HG03575 (cell line): ENCODE measurements at regions not wholly inside any gene's neighbourhood (a gene's known extent, or its start where the extent isn't known, plus 50 kb on each side); places are given as distances from the start of the nearest gene placed in this dataset.

Source experiments
- ATAC-seq: cut with Tn5 transposase; IDR thresholded peaks from one replicate; pipeline ENCODE4 v1.9.1; 2021; ENCODE audit not compliant: unreplicated experiment, insufficient number of reproducible peaks, low FRiP score; ENCODE audit errors: extremely low read depth

DNA sequence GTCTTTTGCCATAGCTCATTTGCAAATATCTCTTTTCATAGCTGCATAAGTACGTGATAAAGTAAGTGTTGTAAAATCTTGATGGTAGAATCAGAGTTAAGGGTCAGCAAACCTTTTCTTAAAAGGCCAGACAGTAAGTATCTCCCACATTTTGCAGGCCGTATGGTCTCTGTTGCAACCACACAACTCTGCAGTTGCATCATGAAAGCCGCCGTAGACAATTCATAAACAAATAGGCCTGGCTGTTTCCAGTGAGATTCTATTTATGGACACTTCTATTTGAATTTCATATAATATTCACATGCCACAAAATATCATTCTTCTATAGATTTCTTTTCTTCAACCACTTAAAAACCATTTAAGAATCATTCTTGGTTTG is 248.5 kb downstream of the TLE3 start:
- ATAC-seq: no peak

DNA sequence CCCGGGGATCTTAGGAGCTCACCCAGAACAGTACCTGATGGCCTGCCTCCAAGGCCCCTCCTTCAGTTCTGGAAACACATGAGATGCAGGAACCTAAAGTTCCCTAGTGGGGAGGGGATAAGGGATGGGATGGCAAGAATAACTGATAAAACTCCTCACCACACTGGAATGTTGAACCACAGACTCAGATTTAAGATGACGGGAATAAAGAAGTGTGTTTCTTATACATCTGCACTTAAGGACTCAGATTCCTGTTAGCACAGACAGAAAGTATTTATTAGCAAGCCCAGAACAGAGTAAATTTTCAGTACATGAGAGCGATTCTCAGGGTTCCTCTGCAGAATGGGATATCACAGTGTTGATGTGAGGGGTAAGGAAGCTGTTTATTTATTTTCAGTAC is 245.2 kb downstream of the TLE3 start:
- no peak for ATAC-seq

DNA sequence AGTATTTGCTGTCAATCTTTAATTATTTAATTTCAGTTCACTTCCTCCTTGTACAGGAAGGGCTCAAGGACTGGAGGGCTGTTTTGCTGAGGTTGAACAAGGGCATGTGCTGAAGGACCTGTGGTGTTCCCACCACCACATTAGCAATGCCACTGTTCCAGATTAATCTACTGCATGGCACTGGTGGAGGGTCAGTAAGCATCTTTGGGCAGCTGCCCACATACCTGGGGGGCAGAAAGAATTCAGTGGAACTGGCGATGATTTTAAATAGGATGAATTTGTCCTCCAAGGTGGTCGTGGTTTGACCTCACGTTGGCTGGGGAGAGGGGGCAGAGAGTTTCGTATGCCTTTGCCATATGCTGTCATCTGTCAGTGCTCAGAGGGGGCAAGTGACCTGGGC is 244.8 kb downstream of the TLE3 start:
- ATAC-seq: no peak

DNA sequence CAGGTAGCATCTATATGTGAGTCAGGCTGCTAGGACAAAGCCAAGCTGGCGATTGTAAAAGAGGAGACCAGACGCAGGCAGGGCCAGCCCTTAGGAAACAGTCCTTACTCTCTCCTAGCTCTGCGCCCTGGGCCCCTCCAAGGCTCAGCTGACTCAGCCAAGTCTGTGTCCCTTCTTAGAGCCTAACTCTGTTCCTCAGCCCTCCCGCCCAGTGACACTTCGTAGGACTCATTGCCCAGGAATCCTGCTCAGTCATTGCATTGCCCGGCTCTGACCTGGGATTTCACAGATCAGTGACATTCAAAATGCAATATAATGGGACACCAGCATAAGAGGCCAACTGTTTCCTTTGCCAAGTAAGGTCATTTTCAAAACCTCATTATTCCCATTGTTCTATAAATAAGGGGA is 244.2 kb downstream of the TLE3 start:
- ATAC-seq: no peak

DNA sequence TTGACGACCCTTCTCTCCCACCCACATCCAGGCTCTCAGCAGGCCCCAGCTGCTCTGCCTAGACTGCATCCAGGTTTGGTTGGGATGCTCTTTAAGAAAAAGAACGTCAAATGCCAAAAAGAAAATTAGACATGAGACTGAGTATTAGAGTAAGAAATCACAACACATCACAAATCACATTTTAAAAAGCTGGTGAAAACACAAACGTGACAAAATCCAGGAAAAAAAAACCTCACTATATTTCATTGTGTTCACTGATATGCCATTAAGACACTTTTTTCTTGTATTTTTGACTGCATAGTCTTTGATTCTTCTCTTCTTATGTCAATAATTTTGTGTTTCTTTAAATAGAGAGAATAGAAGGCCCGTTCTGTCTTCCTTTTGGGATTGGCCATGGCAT is 243.7 kb downstream of the TLE3 start:
- ATAC-seq: no peak

DNA sequence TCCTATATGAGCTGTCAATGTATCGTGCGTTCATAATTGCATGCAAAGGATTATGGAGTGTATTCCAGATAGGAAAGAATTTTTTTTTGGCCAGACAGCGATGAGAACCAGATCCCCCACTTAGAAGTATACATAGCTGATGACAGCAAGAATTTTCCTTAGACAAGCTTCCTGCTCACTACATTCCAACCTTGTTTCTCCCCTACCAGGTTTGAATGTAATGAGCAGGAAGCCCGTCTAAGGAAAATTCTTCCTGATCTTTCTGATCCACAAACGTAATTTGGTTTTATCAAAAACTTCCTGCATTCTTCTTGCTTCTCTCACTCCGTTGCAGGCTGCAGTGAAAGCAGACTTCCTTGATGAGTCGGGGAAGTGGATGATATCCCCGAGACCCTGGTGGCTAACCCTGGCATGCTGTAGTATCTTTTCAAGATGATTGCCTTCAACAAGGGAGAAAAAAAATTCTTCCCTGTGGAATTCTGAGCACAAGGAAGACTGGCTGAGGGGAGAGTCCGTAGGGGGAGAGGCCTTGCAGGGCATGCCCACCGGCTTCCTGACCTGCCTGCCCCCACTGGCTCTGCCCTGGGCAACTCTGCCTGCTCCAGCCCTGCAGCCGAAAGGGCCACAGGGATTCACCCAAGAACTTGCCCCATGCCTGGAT is 243.1 kb downstream of the TLE3 start:
- ATAC-seq: no peak

DNA sequence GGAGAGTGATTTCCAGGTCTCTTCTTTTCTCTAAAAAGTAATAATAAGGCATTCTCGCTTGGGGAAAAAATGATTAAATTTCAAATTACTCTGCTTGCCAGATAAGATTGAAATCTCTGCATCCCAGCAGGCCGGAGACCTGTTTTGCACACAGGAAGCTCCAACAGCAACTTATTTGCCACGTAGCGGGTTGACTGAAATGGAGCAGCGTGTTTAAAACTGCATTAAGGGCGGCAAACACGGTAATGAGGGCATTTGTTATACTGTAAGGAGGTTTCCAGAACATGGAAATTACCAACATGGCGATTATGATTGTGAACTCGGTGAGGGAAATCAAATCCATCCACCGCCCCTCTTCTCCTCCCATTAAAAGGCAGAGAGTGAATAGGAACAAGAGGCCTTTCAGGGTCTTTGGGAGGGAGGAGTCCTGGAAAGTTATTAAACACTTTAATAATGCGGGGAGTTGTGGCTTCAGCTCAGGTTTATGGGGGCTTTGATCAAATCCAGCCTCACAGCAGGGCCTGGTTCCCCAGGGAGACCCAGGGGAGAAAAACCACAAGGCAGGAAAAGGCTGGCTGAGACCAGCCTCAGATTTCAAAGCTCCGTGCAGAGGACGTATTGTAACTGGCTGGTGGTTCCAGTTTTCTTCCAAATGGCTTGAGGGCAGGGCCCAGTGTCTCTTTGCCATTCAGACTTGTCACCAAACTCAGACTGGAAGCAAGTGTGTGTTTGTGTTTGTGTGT is 242.3 kb downstream of the TLE3 start:
- no peak for ATAC-seq

DNA sequence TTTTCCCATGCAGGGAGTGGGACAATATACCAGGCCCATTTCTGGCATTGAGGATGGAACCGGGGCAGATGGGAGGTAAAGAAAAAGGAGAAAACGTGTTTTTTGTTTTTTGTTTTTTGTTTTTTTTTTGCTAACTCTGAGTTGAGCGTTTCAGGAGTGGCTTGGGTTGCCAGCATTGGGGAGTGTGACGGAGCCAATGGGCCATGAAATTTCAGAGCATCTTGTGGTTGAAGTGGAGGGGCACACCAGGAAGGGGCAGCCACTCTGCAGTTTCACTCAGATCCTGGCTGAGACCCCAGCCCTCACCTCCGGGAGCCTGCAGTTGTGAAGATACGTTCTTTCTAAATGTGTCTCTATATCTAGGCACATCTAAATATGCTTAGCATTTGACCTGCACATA is 240.5 kb downstream of the TLE3 start:
- ATAC-seq: no peak

DNA sequence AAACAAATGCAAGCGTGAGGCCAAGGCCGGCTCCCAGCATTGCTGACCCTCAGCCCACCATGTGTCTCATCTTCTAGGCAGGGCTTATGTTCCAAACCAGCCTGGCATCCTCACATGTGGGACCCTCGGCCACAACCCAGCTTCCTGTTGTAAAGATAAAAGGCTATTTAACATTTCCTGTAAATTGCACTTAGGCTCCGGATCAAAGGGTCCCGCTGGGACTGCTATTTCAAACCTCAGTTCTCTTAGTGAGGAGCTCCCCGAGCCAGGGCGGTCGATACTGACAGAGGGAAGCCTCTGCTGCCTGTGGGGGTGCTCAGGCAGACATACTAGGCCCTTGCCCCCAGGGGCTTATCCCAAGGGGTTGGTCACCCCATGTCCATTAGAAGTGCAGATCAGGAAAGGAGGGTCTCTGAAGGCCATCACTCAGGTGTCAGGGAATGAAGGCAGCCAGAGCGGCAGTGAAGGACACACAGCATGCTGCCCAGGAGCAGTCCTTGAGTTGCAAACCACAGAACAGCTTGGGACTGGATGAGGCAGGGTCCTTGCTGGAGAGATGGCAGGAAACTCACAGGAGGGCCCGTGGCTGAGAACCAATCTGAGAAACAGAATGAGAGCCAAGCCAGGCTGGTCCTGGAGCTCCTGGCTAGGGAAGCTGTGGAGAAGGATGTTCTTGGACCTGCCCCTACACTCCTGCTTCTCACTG is 239.9 kb downstream of the TLE3 start:
- no peak for ATAC-seq

DNA sequence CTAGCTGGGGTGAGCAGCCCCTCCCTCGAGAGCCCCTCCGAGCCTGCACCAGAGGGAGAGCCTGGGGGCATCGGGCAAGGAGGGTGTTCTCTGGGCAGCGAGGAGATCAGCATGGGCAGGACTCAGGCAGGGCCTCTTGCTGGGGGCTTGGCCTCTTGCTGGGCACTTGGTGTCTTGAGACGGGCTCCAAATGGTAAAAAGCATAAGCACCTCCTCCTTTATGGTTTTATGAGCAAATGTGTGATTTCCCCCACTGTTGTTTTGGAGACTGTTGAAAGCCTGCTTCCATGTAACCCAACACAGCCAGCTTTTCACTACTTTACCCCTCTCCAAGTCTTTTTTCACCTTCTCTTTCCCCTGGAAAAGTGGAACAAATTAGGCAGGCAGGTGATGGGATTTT is 239.3 kb downstream of the TLE3 start:
- no peak for ATAC-seq

DNA sequence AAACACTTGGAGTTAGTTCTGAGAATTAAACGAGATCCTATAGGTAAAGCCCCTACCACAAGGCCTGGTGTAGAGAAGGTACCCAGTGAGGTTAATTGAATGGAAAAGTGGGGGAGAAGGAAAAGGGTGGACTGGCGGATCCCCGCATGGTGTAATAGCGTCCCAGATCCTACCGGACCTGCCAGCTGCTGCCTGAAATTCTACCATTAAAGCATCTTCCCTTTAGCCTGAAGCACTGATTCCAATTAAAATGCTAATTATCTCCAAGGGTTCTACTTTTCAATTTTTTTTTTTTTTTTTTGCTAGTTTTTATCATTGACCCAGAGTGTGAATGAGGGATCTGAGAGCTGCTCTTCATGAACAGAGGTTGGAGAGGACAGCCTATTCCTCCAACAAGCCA is 237.9 kb downstream of the TLE3 start:
- ATAC-seq: no peak

DNA sequence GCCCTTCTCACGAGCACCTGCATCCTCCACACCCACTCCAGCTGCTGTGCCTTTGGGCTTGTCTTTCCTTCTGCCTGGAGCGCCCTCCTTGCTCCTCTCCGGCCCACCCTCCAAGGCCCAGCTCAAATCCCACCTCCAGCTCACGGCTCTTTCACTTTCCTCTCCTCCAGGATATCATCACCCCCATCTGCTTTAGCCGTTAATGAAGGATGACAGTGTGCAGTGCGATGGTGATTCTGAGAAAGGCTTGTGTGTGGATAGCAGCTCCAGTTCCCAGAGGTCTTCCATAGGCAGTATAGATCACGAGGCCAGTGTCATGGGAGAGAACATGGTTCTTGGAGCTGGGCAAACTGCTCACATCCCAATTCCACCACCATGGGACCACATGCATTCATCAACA is 237.4 kb downstream of the TLE3 start:
- ATAC-seq: no peak

DNA sequence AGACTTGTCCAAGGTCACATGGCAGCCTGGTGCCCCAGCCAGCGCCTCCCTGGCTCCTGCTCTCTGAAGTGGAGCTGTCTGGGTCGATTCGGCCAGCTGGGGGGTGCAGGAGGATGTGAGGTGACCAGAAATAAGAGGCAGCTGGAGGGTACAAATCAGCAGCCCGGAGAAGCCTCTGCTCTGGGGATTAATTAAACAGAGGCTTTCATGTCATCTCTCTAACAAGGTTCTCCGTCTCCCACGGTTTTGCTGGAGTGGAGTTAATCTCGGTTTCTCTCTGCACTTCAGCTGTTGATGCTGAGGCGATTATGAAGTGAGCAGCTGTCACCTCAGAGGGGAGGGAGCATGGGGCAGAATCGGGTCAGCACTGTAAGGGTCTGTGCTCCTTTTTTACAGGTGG is 236.8 kb downstream of the TLE3 start:
- ATAC-seq: no peak

DNA sequence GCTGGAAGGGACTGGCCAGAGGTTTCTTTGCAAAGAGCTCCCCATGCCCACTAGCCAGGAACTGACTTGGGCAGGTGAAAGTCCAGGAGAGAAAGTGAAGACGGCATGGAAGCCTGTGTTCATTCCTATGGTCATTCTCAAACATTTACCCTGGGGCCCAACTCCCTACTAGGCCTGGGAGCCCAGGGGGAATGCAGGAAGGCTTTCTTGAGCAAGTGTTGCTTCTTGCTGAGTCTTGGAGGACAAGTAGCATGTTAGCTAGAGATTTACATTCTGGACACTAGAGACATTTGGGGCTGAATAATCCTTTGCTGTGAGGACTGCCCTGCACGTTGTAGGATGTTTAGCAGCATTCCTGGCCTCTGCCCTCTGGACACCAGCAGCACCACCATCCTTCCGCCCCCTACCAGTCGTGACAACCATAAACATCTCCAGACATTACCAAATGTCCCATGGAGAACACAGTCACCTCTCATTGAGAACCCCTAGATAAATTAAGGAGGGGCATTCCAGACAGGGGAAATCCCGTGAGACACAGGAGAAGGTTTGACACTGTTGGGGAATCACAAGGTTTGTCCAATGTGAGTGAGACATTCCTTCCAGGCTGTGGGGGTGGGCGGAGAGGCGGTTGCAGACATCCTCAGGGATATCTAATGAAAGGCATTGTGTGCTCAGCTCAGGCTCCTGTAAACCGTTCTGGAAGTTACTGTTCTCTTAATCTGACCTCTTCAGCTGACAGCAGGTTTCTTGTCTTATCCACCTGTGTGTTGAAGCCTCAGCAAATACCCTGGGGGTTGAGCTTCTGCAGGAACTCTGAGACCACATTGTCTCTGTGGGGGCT is 236.2 kb downstream of the TLE3 start:
- ATAC-seq: no peak

DNA sequence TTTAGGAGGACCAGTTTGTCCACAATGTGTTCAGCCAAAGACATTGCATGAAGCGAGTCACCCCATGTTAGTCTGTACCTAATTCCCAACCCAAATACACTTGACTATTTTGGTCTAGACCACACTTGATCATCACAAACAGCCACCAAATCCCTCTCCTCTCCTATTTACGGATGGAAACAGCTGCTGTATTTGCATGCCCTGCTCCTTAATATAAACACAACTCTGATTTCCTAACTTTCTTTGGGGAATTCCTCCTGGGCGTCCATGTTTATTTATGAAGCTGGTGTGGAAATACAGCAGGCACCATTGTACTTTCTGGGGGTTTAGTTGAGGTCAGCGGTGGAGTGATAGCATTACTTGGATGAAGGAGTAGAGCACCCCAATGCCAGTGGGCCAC is 235.2 kb downstream of the TLE3 start:
- ATAC-seq: no peak

DNA sequence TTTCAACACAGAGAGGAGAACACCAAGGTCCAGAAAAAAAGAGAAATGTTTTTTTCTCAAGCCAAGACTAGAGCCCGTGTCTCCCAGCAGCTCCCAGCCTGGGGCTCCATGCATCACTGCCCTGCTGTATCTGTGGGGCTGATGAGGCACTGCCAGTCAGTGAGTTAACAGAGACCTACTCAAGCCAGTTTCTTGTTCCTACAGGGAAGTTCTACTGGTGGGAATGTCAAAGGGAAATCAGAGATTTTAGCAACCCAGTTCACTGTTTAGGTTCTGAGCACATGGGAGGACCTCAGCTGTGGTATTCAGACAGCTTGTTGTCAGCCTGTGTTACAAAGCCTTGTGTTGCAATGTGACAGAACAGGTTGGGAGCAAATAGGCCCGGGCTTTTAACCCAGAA is 234.3 kb downstream of the TLE3 start:
- no peak for ATAC-seq

DNA sequence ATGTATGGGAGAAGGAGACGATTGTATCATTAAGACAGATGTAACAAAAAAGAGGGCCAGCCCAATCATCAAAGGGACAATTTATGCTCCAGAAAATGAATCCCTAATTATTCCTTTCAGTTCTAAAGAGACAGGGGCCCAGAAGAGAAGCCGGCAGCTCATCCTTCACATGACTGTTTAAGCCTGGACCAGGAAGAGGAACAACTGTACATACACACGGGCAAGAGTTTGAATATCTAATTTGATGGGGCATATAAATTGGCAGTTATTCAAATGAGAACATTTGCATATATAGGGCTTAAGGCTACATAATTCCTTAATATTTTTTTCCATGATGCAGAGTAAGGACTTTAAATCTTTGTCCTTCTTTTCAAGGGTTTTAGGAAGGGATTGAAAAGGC is 232.3 kb downstream of the TLE3 start:
- ATAC-seq: no peak

DNA sequence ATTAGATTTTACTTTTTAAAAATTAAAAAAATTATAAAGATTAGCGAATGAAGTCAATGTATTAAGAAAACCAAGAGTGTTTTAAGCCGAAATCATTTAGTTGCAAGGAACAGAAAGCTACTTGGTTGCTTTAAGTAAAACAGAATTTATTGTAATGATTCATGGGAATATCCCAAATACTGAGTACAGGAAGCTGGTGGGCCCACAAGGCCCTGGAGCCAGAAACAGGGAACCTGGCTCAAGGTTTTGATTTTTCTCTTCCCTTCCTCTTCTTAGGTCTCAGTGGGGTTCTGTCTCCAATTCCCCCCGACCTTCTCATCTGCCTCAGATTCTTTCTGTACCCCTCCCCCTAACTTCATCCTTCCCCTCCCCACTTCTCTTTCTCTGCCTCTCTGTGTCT is 229.0 kb downstream of the TLE3 start:
- ATAC-seq: no peak

DNA sequence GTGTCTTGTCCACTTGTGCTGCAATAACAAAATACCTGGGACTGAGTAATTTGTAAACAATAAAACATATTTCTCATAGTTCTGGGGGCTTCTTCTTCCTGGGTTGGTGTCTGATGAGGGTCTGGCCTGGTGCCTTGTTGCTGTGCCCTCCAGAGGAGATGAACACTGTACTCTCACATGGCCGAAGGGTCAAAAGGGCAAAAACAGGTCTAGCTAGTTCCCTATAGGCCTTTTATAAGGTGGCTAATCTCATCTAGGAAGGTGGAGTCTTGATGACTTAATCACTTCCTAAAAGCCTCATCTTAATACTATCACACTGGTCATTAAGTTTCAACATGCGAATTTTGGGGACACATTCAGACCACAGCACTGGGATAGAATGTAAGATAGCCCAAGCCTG is 228.4 kb downstream of the TLE3 start:
- ATAC-seq: no peak
